ENCODE measurements at regions not wholly inside any gene's neighbourhood (a gene's known extent, or its start where the extent isn't known, plus 50 kb on each side); places are given as distances from the start of the nearest gene placed in this dataset.
"Not testable (repeated sequence)": the region's sequence is repeated elsewhere in the genome, so short reads cannot be mapped to it uniquely, and the experiment has no call there.

GRCh38 chr11:14589421-14589820 lies 54.2 kb upstream of the PDE3B start:
- no peak overlapping the region for H3K4me2 ChIP-seq (ENCODE audit: insufficient read depth, low read length, poor library complexity, severe bottlenecking)
- no peak overlapping the region for H3K23ac ChIP-seq (ENCODE audit: low read depth, low read length, poor library complexity)
- H4K91ac ChIP-seq (ENCODE audit: low read depth, low read length, poor library complexity), result no peak overlapping the region
- no peaks in the 10 kb centered on the region for H3K4me1 ChIP-seq (ENCODE audit: control insufficient read depth in 2 of 2, insufficient read depth in 1 of 2, low read depth in 1 of 2, low read length in 2 of 2)
- no peak overlapping the region for H2AK5ac ChIP-seq (ENCODE audit: low read depth, low read length)
- no peak overlapping the region for H3K14ac ChIP-seq (ENCODE audit: low read length)
- no peak overlapping the region for H2BK120ac ChIP-seq (ENCODE audit: low read depth, low read length)
- no peaks in the 10 kb centered on the region for H3K79me1 ChIP-seq (ENCODE audit: low read depth, low read length)
- H3K27ac ChIP-seq (replicated peaks; ENCODE audit: low read length), result no peak overlapping the region
- H3K27me3 ChIP-seq (ENCODE audit: control insufficient read depth in 3 of 3, insufficient read depth in 3 of 3, low read depth in 1 of 3, low read length in 3 of 3), result no peaks in the 10 kb centered on the region
- H3K4ac ChIP-seq (ENCODE audit: low read length), result no peak overlapping the region
- H3K9me3 ChIP-seq (replicated peaks in 1 of 2; ENCODE audit: control insufficient read depth in 2 of 2, insufficient read depth in 1 of 2, low read depth in 1 of 2, low read length in 2 of 2), result no peaks in the 10 kb centered on the region
- H3K18ac ChIP-seq (ENCODE audit: low read length), result no peak overlapping the region
- no CpG with 5 or more reads among the region's 2 CpGs for WGBS, 2 donors (ENCODE audit: extremely low coverage in 2 of 2, insufficient read length in 2 of 2, insufficient replicate concordance in 1 of 2)
- no peak overlapping the region for H3K9ac ChIP-seq (ENCODE audit: low read depth, low read length, poor library complexity)
- no peak overlapping the region for H2AFZ ChIP-seq (ENCODE audit: low read length)
- H2BK12ac ChIP-seq (ENCODE audit: low read length), result no peak overlapping the region
- no peaks in the 10 kb centered on the region for H3K36me3 ChIP-seq (replicated peaks in 1 of 2; ENCODE audit: control insufficient read depth in 2 of 2, insufficient read depth in 2 of 2, low read length in 2 of 2)
- DNase-seq (ENCODE audit: low spot score), result no peak
- H2BK15ac ChIP-seq (ENCODE audit: low read length), result no peak overlapping the region
- H3K4me3 ChIP-seq (ENCODE audit: low read length in 2 of 2), result no peak overlapping the region
- H4K8ac ChIP-seq (ENCODE audit: low read depth, low read length), result no peak overlapping the region
- no peak overlapping the region for H2BK5ac ChIP-seq (ENCODE audit: low read length)

GRCh38 chr11:14591046-14591445 lies 52.6 kb upstream of the PDE3B start:
- H3K4me3 ChIP-seq (ENCODE audit: low read length in 2 of 2); H2BK5ac ChIP-seq (ENCODE audit: low read length); H3K4me2 ChIP-seq (ENCODE audit: insufficient read depth, low read length, poor library complexity, severe bottlenecking); H4K91ac ChIP-seq (ENCODE audit: low read depth, low read length, poor library complexity); H3K9ac ChIP-seq (ENCODE audit: low read depth, low read length, poor library complexity); H2BK120ac ChIP-seq (ENCODE audit: low read depth, low read length); H3K79me1 ChIP-seq (ENCODE audit: low read depth, low read length); H4K8ac ChIP-seq (ENCODE audit: low read depth, low read length); H3K9me3 ChIP-seq (replicated peaks in 1 of 2; ENCODE audit: control insufficient read depth in 2 of 2, insufficient read depth in 1 of 2, low read depth in 1 of 2, low read length in 2 of 2); DNase-seq (ENCODE audit: low spot score); H3K4ac ChIP-seq (ENCODE audit: low read length); H3K18ac ChIP-seq (ENCODE audit: low read length); H2AK5ac ChIP-seq (ENCODE audit: low read depth, low read length); H2BK15ac ChIP-seq (ENCODE audit: low read length); H2BK12ac ChIP-seq (ENCODE audit: low read length); H3K4me1 ChIP-seq (ENCODE audit: control insufficient read depth in 2 of 2, insufficient read depth in 1 of 2, low read depth in 1 of 2, low read length in 2 of 2); H3K27me3 ChIP-seq (ENCODE audit: control insufficient read depth in 3 of 3, insufficient read depth in 3 of 3, low read depth in 1 of 3, low read length in 3 of 3); H3K14ac ChIP-seq (ENCODE audit: low read length); H2AFZ ChIP-seq (ENCODE audit: low read length); H3K27ac ChIP-seq (replicated peaks; ENCODE audit: low read length); H3K36me3 ChIP-seq (replicated peaks in 1 of 2; ENCODE audit: control insufficient read depth in 2 of 2, insufficient read depth in 2 of 2, low read length in 2 of 2): not testable (repeated sequence)
- H3K23ac ChIP-seq (ENCODE audit: low read depth, low read length, poor library complexity), result peak overlapping the region; percentile 55
- WGBS, 2 donors (ENCODE audit: extremely low coverage in 2 of 2, insufficient read length in 2 of 2, insufficient replicate concordance in 1 of 2), result no CpG with 5 or more reads among the region's 19 CpGs

GRCh38 chr11:14593671-14594070 lies 49.9 kb upstream of the PDE3B start:
- Histone ChIP-seq H3K14ac (ENCODE audit: low read length) (no peak overlapping the region), H2BK12ac (ENCODE audit: low read length) (no peak overlapping the region), H3K4ac (ENCODE audit: low read length) (no peak overlapping the region), H3K4me2 (ENCODE audit: insufficient read depth, low read length, poor library complexity, severe bottlenecking) (no peak overlapping the region), H2BK15ac (ENCODE audit: low read length) (no peak overlapping the region), H3K9ac (ENCODE audit: low read depth, low read length, poor library complexity) (no peak overlapping the region), H3K23ac (ENCODE audit: low read depth, low read length, poor library complexity) (no peak overlapping the region), H3K27me3 (ENCODE audit: control insufficient read depth in 3 of 3, insufficient read depth in 3 of 3, low read depth in 1 of 3, low read length in 3 of 3) (no peaks in the 10 kb centered on the region), H3K4me3 (ENCODE audit: low read length in 2 of 2) (no peak overlapping the region), H4K8ac (ENCODE audit: low read depth, low read length) (no peak overlapping the region), H4K91ac (ENCODE audit: low read depth, low read length, poor library complexity) (no peak overlapping the region), H3K9me3 (replicated peaks in 1 of 2; ENCODE audit: control insufficient read depth in 2 of 2, insufficient read depth in 1 of 2, low read depth in 1 of 2, low read length in 2 of 2) (no peaks in the 10 kb centered on the region), H2AK5ac (ENCODE audit: low read depth, low read length) (no peak overlapping the region), H3K79me1 (ENCODE audit: low read depth, low read length) (no peaks in the 10 kb centered on the region), H3K4me1 (ENCODE audit: control insufficient read depth in 2 of 2, insufficient read depth in 1 of 2, low read depth in 1 of 2, low read length in 2 of 2) (no peaks in the 10 kb centered on the region), H3K36me3 (replicated peaks in 1 of 2; ENCODE audit: control insufficient read depth in 2 of 2, insufficient read depth in 2 of 2, low read length in 2 of 2) (no peaks in the 10 kb centered on the region), H3K18ac (ENCODE audit: low read length) (no peak overlapping the region), H3K27ac (replicated peaks; ENCODE audit: low read length) (no peak overlapping the region), H2BK5ac (ENCODE audit: low read length) (no peak overlapping the region), H2BK120ac (ENCODE audit: low read depth, low read length) (no peak overlapping the region), H2AFZ (ENCODE audit: low read length) (no peak overlapping the region)
- no peak for DNase-seq (ENCODE audit: low spot score)
- no CpG with 5 or more reads among the region's 2 CpGs for WGBS, 2 donors (ENCODE audit: extremely low coverage in 2 of 2, insufficient read length in 2 of 2, insufficient replicate concordance in 1 of 2)
